HepG2 (cell line): ENCODE measurements at regions not wholly inside any gene's neighbourhood (a gene's known extent, or its start where the extent isn't known, plus 50 kb on each side); places are given as distances from the start of the nearest gene placed in this dataset.

ENCODE experiments used
- ATAC-seq: fragments of 200-7000 bp; cut with Tn5 transposase; 3 replicates; pipeline ENCODE4 v1.9.1; 2020; ENCODE audit warnings: mild to moderate bottlenecking, moderate library complexity
- BruUV-seq: library from RNA; stranded (reverse); fragments of 400-500 nt; replicated peaks from 2 replicates; lab custom pipeline; 2021; lab: Mats Ljungman, UMichigan
- CTCF ChIA-PET: fragments of 300-600 bp; formaldehyde crosslinking; extraction: SDS; loops from one replicate; lab custom pipeline; 2021; ENCODE audit warnings: low total read pairs, inconsistent platforms, low intra/inter-chr PET ratio; lab: Yijun Ruan, JAX
- POLR2A ChIA-PET: fragments of 350-600 bp; sonication (Branson Sonifier 250); formaldehyde crosslinking; loops from one replicate; lab custom pipeline; 2020; ENCODE audit warnings: antibody characterized with exemption, inconsistent platforms; lab: Yijun Ruan, JAX
- DNase-seq: peaks from one replicate; pipeline ENCODE4 v3.0.0-alpha.2; 2015; ENCODE audit warnings: low spot score
- FAIRE-seq: peaks from 3 replicates; lab custom pipeline; 2011; peaks lifted over from hg19 to GRCh38; lab: Jason Lieb, UNC
- H2AFZ ChIP-seq: one replicate; pipeline ENCODE4 v1.6.1; 2011; ENCODE audit warnings: low read length, inconsistent platforms
- H3K27ac ChIP-seq: fragments of 300-600 bp; 3 replicates; pipeline ENCODE4 v1.8.0; 2011; ENCODE audit warnings: mixed run types, mild to moderate bottlenecking, mixed read lengths, low read length, inconsistent platforms; ENCODE audit not compliant: insufficient read depth; ENCODE audit errors: extremely low read length
- H3K27me3 ChIP-seq, 2 experiments: fragments of 200-600 bp in 1 of 2; 2 replicates in 1 of 2; 3 replicates in 1 of 2; pipeline versions ENCODE4 v1.6.0 to v1.8.0; 2011; ENCODE audit warnings: low read length in 2 of 2, mild to moderate bottlenecking in 2 of 2, moderate library complexity in 2 of 2, inconsistent platforms in 1 of 2; ENCODE audit not compliant: insufficient read depth in 2 of 2, control insufficient read depth in 1 of 2
- H3K36me3 ChIP-seq, 2 experiments: fragments of 200-600 bp in 1 of 2; replicated peaks in 1 of 2; 2 replicates in 1 of 2; 3 replicates in 1 of 2; pipeline versions ENCODE4 v1.5.1 to v1.8.0; 2011; ENCODE audit warnings: low read length in 2 of 2, inconsistent platforms in 1 of 2; ENCODE audit not compliant: insufficient read depth in 2 of 2, control insufficient read depth in 1 of 2
- H3K4me1 ChIP-seq: 2 replicates; pipeline ENCODE4 v1.5.1; 2012; ENCODE audit warnings: low read length, inconsistent platforms; ENCODE audit not compliant: insufficient read depth
- H3K4me2 ChIP-seq: 2 replicates; pipeline ENCODE4 v1.6.0; 2011; ENCODE audit warnings: low read depth, low read length, inconsistent platforms
- H3K4me3 ChIP-seq, 3 experiments: fragments of 200-600 bp in 1 of 3; sonication (generic), shearing (Covaris generic) in 1 of 3; replicated peaks in 1 of 3; 2 replicates each; pipeline ENCODE4 v1.5.1; 2011 to 2016; ENCODE audit warnings: low read length in 3 of 3, inconsistent platforms in 2 of 3, low read depth in 2 of 3, mild to moderate bottlenecking in 2 of 3, control low read depth in 1 of 3, mixed read lengths in 1 of 3; ENCODE audit not compliant: insufficient read depth in 1 of 3
- H3K79me2 ChIP-seq: one replicate; pipeline ENCODE4 v1.6.1; 2011; ENCODE audit warnings: low read length, inconsistent platforms; ENCODE audit not compliant: insufficient read depth
- H3K9ac ChIP-seq: 2 replicates; pipeline ENCODE4 v1.6.0; 2011; ENCODE audit warnings: mild to moderate bottlenecking, low read depth, low read length, inconsistent platforms; ENCODE audit not compliant: insufficient read depth
- H3K9me3 ChIP-seq: 2 replicates; pipeline ENCODE4 v1.5.1; 2012; ENCODE audit warnings: mild to moderate bottlenecking, low read length
- H4K20me1 ChIP-seq: 2 replicates; pipeline ENCODE4 v1.6.0; 2011; ENCODE audit warnings: inconsistent platforms, mild to moderate bottlenecking, low read length, moderate library complexity; ENCODE audit not compliant: insufficient read depth
- AFF4 ChIP-seq: sonication (generic); formaldehyde crosslinking; IDR thresholded peaks from 2 replicates; pipeline ENCODE4 v1.4.0; 2020; ENCODE audit warnings: missing genetic modification reagents
- SNAPC2 ChIP-seq: sonication (generic); formaldehyde crosslinking; IDR thresholded peaks from 2 replicates; pipeline ENCODE4 v1.8.1; 2022; ENCODE audit warnings: mild to moderate bottlenecking, missing genetic modification reagents
- SP140L ChIP-seq: sonication (generic); formaldehyde crosslinking; IDR thresholded peaks from 2 replicates; pipeline ENCODE4 v1.4.0; 2020; ENCODE audit warnings: missing genetic modification reagents, borderline replicate concordance
- SRSF1 ChIP-seq: fragments of 200-400 bp; formaldehyde crosslinking; optimal IDR thresholded peaks from 2 replicates; pipeline ENCODE3; 2017; ENCODE audit warnings: mild to moderate bottlenecking, low read depth, low read length, moderate library complexity
- TMF1 ChIP-seq: sonication (generic); formaldehyde crosslinking; IDR thresholded peaks from 2 replicates; pipeline ENCODE4 v1.8.1; 2022; ENCODE audit warnings: low read depth, missing genetic modification reagents
- ZBTB20 ChIP-seq: sonication (generic); formaldehyde crosslinking; IDR thresholded peaks from 2 replicates; pipeline ENCODE4 v1.8.1; 2023; ENCODE audit warnings: missing genetic modification reagents, low read depth, mild to moderate bottlenecking, borderline replicate concordance
- ZNF20 ChIP-seq: sonication (generic); formaldehyde crosslinking; IDR thresholded peaks from 2 replicates; pipeline ENCODE4 v1.4.0; 2020; ENCODE audit warnings: mild to moderate bottlenecking, moderate library complexity, missing genetic modification reagents
- ZNF235 ChIP-seq: sonication (generic); formaldehyde crosslinking; IDR thresholded peaks from 2 replicates; pipeline ENCODE4 v1.8.1; 2023; ENCODE audit warnings: mild to moderate bottlenecking, missing genetic modification reagents, borderline replicate concordance
- ZNF605 ChIP-seq: sonication (generic); formaldehyde crosslinking; IDR thresholded peaks from 2 replicates; pipeline ENCODE4 v1.8.0; 2022; ENCODE audit warnings: mild to moderate bottlenecking, missing genetic modification reagents
- ZNF777 ChIP-seq: sonication (generic); formaldehyde crosslinking; IDR thresholded peaks from 2 replicates; pipeline ENCODE4 v1.4.0; 2020; ENCODE audit warnings: missing genetic modification reagents
- WGBS: methylation state at CpG from one replicate; pipeline ENCODE4 v1.1.6; 2017; ENCODE audit warnings: low lambda C conversion rate; 5-methylcytosine and 5-hydroxymethylcytosine counted together
- in situ Hi-C: cut with HindIII; loops from 2 replicates; pipeline ENCODE4 v1.10.0; 2017; ENCODE audit warnings: low pct_unique_long_range_greater_than_20kb; ENCODE audit not compliant: extremely low pct_ligation_motif_present
- intact Hi-C: fragments of 100-400 bp; cut with micrococcal nuclease; formaldehyde crosslinking; loops from one replicate; pipeline ENCODE4 v1.10.0; 2022; ENCODE audit not compliant: unreplicated experiment

DNA sequence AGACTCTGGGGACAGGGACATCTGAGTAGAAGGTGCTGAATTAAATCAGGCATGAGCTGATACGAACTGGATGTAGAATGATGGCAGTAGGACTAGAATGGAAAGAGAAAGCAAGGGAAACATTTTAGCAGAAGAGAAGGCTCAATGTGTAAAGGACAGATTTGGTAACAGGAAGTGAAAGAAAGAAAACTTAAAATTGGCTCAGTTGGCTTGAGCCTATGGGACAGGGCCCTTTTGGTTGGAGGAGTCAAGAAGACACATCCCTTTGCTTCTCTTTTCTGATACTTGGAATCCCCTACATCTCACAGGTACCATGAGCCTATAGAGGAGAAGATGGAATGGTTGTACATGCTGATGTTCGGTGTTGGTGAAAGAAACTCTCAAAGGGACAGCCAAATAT lies 300.6 kb upstream of the PLXNA2 start:
- no peak for TF ChIP-seq ZNF235 (CRISPR knock-in tag)
- no peak for TF ChIP-seq ZNF777 (CRISPR knock-in tag)
- TF ChIP-seq SRSF1 = no peak
- no peak for TF ChIP-seq AFF4
- no peak for FAIRE-seq
- Histone ChIP-seq H3K36me3 (no peaks in the 10 kb centered on the region), H3K4me1 (no peaks in the 10 kb centered on the region), H3K4me3 (no peak overlapping the region), H3K9ac (no peak overlapping the region), H4K20me1 (no peaks in the 10 kb centered on the region), H3K4me2 (no peak overlapping the region), H2AFZ (no peak overlapping the region), H3K9me3 (no peaks in the 10 kb centered on the region), H3K27me3 (no peaks in the 10 kb centered on the region; a peak in 1 of 5 replicates), H3K27ac (no peak overlapping the region), H3K79me2 (no peaks in the 10 kb centered on the region)
- WGBS = 0% methylated on average over 2 of the region's 2 CpGs
- intact Hi-C loops = no loop called here
- DNase-seq = no peak
- BruUV-seq = no TSS peak
- POLR2A ChIA-PET = no interaction called here
- CTCF ChIA-PET = no interaction called here
- in situ Hi-C loops = no loop called here
- ATAC-seq = no peak

DNA sequence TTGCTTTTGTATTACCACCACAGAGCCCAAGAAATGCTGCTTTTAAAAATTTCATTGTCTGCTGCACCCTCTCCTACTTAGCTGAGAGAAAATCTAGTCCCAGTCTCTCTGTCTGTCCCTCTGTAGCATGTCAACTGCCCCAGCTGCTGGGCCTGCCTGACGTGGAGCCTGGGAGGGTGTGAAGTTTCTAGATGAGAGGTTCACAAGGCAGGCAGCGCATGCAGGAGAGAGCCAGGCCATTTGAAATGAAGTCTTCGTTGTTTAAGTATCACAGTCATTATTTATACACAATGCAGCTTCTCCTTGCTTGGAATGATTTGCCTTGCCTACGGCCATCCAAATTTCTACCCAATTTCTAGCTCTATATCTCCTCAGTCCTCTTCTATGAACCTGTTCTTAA lies 306.8 kb upstream of the PLXNA2 start:
- Histone ChIP-seq H3K4me2 (no peak overlapping the region), H3K79me2 (no peaks in the 10 kb centered on the region), H3K27me3 (no peaks in the 10 kb centered on the region), H3K36me3 (no peaks in the 10 kb centered on the region), H3K4me1 (no peaks in the 10 kb centered on the region), H3K4me3 (no peak overlapping the region), H3K9ac (no peak overlapping the region), H2AFZ (no peak overlapping the region), H4K20me1 (no peaks in the 10 kb centered on the region), H3K27ac (no peak overlapping the region), H3K9me3 (no peaks in the 10 kb centered on the region)
- intact Hi-C loops = no loop called here
- in situ Hi-C loops = no loop called here
- DNase-seq = no peak
- POLR2A ChIA-PET = no interaction called here
- no peak for FAIRE-seq
- WGBS = 1% methylated on average over 4 of the region's 4 CpGs
- ATAC-seq = no peak
- BruUV-seq = no TSS peak
- CTCF ChIA-PET = no interaction called here
- no peak for TF ChIP-seq ZNF605 (CRISPR knock-in tag)
- no peak for TF ChIP-seq ZBTB20 (CRISPR knock-in tag)
- TF ChIP-seq TMF1 (CRISPR knock-in tag) = no peak
- TF ChIP-seq ZNF20 (CRISPR knock-in tag) = no peak
- no peak for TF ChIP-seq SP140L
- TF ChIP-seq SNAPC2 (CRISPR knock-in tag) = no peak
